GM12892 (cell line): ENCODE measurements at regions not wholly inside any gene's neighbourhood (a gene's known extent, or its start where the extent isn't known, plus 50 kb on each side); places are given as distances from the start of the nearest gene placed in this dataset.
A peak's percentile ranks its signal among the peaks of the same experiment; 100 is the strongest.
"Not testable (repeated sequence)": the region's sequence is repeated elsewhere in the genome, so short reads cannot be mapped to it uniquely, and the experiment has no call there.

ENCODE experiments used
- DNase-seq: peaks from one replicate; pipeline ENCODE4 v3.0.0; 2011; ENCODE audit not compliant: insufficient read length
- FAIRE-seq: peaks from 2 replicates; lab custom pipeline; 2011; peaks lifted over from hg19 to GRCh38; lab: Jason Lieb, UNC
- POLR2A ChIP-seq: IDR thresholded peaks from 2 replicates; pipeline ENCODE4 v1.6.1; 2011; ENCODE audit warnings: low read depth, low read length, control low read depth
- POLR2AphosphoS5 ChIP-seq: IDR thresholded peaks from 2 replicates; pipeline ENCODE4 v1.6.1; 2011; ENCODE audit warnings: low read depth, low read length, control low read depth
- TAF1 ChIP-seq: IDR thresholded peaks from 2 replicates; pipeline ENCODE4 v1.6.1; 2011; ENCODE audit warnings: low read depth, mild to moderate bottlenecking, control low read depth, low read length, borderline replicate concordance

GRCh38 chr6:112853162-112853561 is 506.0 kb downstream of the RFPL4B start:
- FAIRE-seq: no peak
- no peak for TF ChIP-seq POLR2A
- no peak for TF ChIP-seq TAF1
- TF ChIP-seq POLR2AphosphoS5: no peak
- no peak for DNase-seq

GRCh38 chr6:112863753-112864152 is 516.6 kb downstream of the RFPL4B start:
- TF ChIP-seq POLR2AphosphoS5 (no peak), POLR2A (no peak), TAF1 (no peak)
- no peak for FAIRE-seq

GRCh38 chr6:112865131-112865530 is 518.0 kb downstream of the RFPL4B start:
- FAIRE-seq (no peak), DNase-seq (no peak)
- TF ChIP-seq POLR2A (no peak), POLR2AphosphoS5 (no peak), TAF1 (no peak)

More at GRCh38 chr6:112863753-112864152, 516.6 kb downstream of the RFPL4B start:
- no peak for DNase-seq

GRCh38 chr6:112874881-112875280 is 527.8 kb downstream of the RFPL4B start:
- FAIRE-seq (no peak), DNase-seq (no peak)
- no peak for TF ChIP-seq POLR2AphosphoS5
- no peak for TF ChIP-seq TAF1
- no peak for TF ChIP-seq POLR2A

- TF ChIP-seq TAF1: no peak
- no peak for TF ChIP-seq POLR2AphosphoS5
- no peak for TF ChIP-seq POLR2A
- no peak for DNase-seq
- FAIRE-seq: no peak
Measured at GRCh38 chr6:112877134-112878100, 530.3 kb downstream of the RFPL4B start.

GRCh38 chr6:112879920-112880413 is 532.8 kb downstream of the RFPL4B start:
- peak; percentile 23 for DNase-seq
- FAIRE-seq: peak; percentile 85
- TF ChIP-seq POLR2A (no peak), POLR2AphosphoS5 (no peak), TAF1 (no peak)

GRCh38 chr6:112881027-112881426 is 533.9 kb downstream of the RFPL4B start:
- DNase-seq (no peak), FAIRE-seq (no peak)
- TF ChIP-seq POLR2A: no peak
- no peak for TF ChIP-seq TAF1
- TF ChIP-seq POLR2AphosphoS5: no peak

GRCh38 chr6:112881828-112882780 is 535.0 kb downstream of the RFPL4B start:
- no peak for TF ChIP-seq POLR2A
- TF ChIP-seq POLR2AphosphoS5: no peak
- TF ChIP-seq TAF1: no peak
- FAIRE-seq (no peak), DNase-seq (no peak)

- DNase-seq: no peak
- FAIRE-seq: no peak
- TF ChIP-seq POLR2AphosphoS5: no peak
- no peak for TF ChIP-seq POLR2A
- no peak for TF ChIP-seq TAF1
Measured at GRCh38 chr6:112883095-112883494, 536.0 kb downstream of the RFPL4B start.

GRCh38 chr6:112886415-112886814 is 539.3 kb downstream of the RFPL4B start:
- FAIRE-seq: no peak
- TF ChIP-seq TAF1 (no peak), POLR2AphosphoS5 (no peak), POLR2A (no peak)
- no peak for DNase-seq

GRCh38 chr6:112887424-112887823 is 540.3 kb downstream of the RFPL4B start:
- not testable (repeated sequence) for DNase-seq

GRCh38 chr6:112899541-112899940 is 552.4 kb downstream of the RFPL4B start:
- DNase-seq: no peak
- FAIRE-seq: no peak
- TF ChIP-seq POLR2A (no peak), POLR2AphosphoS5 (no peak), TAF1 (no peak)

More at GRCh38 chr6:112887424-112887823, 540.3 kb downstream of the RFPL4B start:
- not testable (repeated sequence) for FAIRE-seq
